ENCODE measurements at regions not wholly inside any gene's neighbourhood (a gene's known extent, or its start where the extent isn't known, plus 50 kb on each side); places are given as distances from the start of the nearest gene placed in this dataset.

GRCh38 chr5:57613741-57614140 is 131.1 kb upstream of the ACTBL2 start:
- Histone ChIP-seq H3K4me1 (ENCODE audit: insufficient read depth, low read length) (no peaks in the 10 kb centered on the region), H2AFZ (ENCODE audit: low read depth, low read length) (no peak overlapping the region), H4K20me1 (ENCODE audit: insufficient read depth, low read length) (no peaks in the 10 kb centered on the region), H3K79me2 (ENCODE audit: insufficient read depth, low read length) (no peaks in the 10 kb centered on the region), H3K36me3 (ENCODE audit: insufficient read depth, low read length) (no peaks in the 10 kb centered on the region), H3K27me3 (ENCODE audit: insufficient read depth, low read length, poor library complexity) (no peaks in the 10 kb centered on the region), H3K9ac (ENCODE audit: low read depth, low read length) (no peak overlapping the region), H3K4me2 (ENCODE audit: insufficient read depth, low read length) (no peak overlapping the region), H3K9me3 (ENCODE audit: insufficient read depth, low read length, severe bottlenecking) (no peaks in the 10 kb centered on the region), H3K4me3 (ENCODE audit: low read depth in 1 of 2, low read length in 2 of 2) (no peak overlapping the region), H3K27ac (ENCODE audit: low read length) (no peak overlapping the region)
- no peak for TF ChIP-seq CTCF (IDR thresholded peaks at IDR 0.05; ENCODE audit: borderline replicate concordance, extremely low read depth, low read length, poor library complexity, severe bottlenecking)
- no peak for DNase-seq
- ATAC-seq (ENCODE audit: insufficient read depth, low read depth), result no peak

- H3K27ac ChIP-seq (ENCODE audit: low read length), result no peak overlapping the region
- no peak overlapping the region for H3K9ac ChIP-seq (ENCODE audit: low read depth, low read length)
- no peak overlapping the region for H3K4me3 ChIP-seq (ENCODE audit: low read depth in 1 of 2, low read length in 2 of 2)
- no peaks in the 10 kb centered on the region for H3K9me3 ChIP-seq (ENCODE audit: insufficient read depth, low read length, severe bottlenecking)
- no peaks in the 10 kb centered on the region for H3K36me3 ChIP-seq (ENCODE audit: insufficient read depth, low read length)
- no peaks in the 10 kb centered on the region for H3K4me1 ChIP-seq (ENCODE audit: insufficient read depth, low read length)
- DNase-seq (no peak), ATAC-seq (ENCODE audit: insufficient read depth, low read depth) (no peak)
- no peak for TF ChIP-seq CTCF (IDR thresholded peaks at IDR 0.05; ENCODE audit: borderline replicate concordance, extremely low read depth, low read length, poor library complexity, severe bottlenecking)
- no peak for TF ChIP-seq EZH2 (IDR thresholded peaks at IDR 0.05; ENCODE audit: borderline replicate concordance, low read depth, low read length, severe bottlenecking)
- H3K79me2 ChIP-seq (ENCODE audit: insufficient read depth, low read length), result no peaks in the 10 kb centered on the region
- H3K4me2 ChIP-seq (ENCODE audit: insufficient read depth, low read length), result no peak overlapping the region
- no peaks in the 10 kb centered on the region for H4K20me1 ChIP-seq (ENCODE audit: insufficient read depth, low read length)
- no peak overlapping the region for H2AFZ ChIP-seq (ENCODE audit: low read depth, low read length)
- H3K27me3 ChIP-seq (ENCODE audit: insufficient read depth, low read length, poor library complexity), result no peaks in the 10 kb centered on the region
Observed at GRCh38 chr5:57611177-57611576, 128.6 kb upstream of the ACTBL2 start.

GRCh38 chr5:57608542-57608941 is 125.9 kb upstream of the ACTBL2 start:
- Histone ChIP-seq H3K9ac (ENCODE audit: low read depth, low read length) (no peak overlapping the region), H3K4me2 (ENCODE audit: insufficient read depth, low read length) (no peak overlapping the region), H2AFZ (ENCODE audit: low read depth, low read length) (no peak overlapping the region), H4K20me1 (ENCODE audit: insufficient read depth, low read length) (no peaks in the 10 kb centered on the region), H3K36me3 (ENCODE audit: insufficient read depth, low read length) (no peaks in the 10 kb centered on the region), H3K4me3 (ENCODE audit: low read depth in 1 of 2, low read length in 2 of 2) (no peak overlapping the region), H3K9me3 (ENCODE audit: insufficient read depth, low read length, severe bottlenecking) (no peaks in the 10 kb centered on the region), H3K27me3 (ENCODE audit: insufficient read depth, low read length, poor library complexity) (no peaks in the 10 kb centered on the region), H3K27ac (ENCODE audit: low read length) (no peak overlapping the region), H3K4me1 (ENCODE audit: insufficient read depth, low read length) (no peaks in the 10 kb centered on the region), H3K79me2 (ENCODE audit: insufficient read depth, low read length) (no peaks in the 10 kb centered on the region)
- DNase-seq (no peak), ATAC-seq (ENCODE audit: insufficient read depth, low read depth) (no peak)
- TF ChIP-seq CTCF (IDR thresholded peaks at IDR 0.05; ENCODE audit: borderline replicate concordance, extremely low read depth, low read length, poor library complexity, severe bottlenecking), result no peak
- TF ChIP-seq EZH2 (IDR thresholded peaks at IDR 0.05; ENCODE audit: borderline replicate concordance, low read depth, low read length, severe bottlenecking), result no peak

GRCh38 chr5:57601996-57602395 is 119.4 kb upstream of the ACTBL2 start:
- ATAC-seq (ENCODE audit: insufficient read depth, low read depth) (no peak), DNase-seq (no peak)
- H3K4me1 ChIP-seq (ENCODE audit: insufficient read depth, low read length), result no peaks in the 10 kb centered on the region
- H3K9me3 ChIP-seq (ENCODE audit: insufficient read depth, low read length, severe bottlenecking), result no peaks in the 10 kb centered on the region
- no peak overlapping the region for H3K4me3 ChIP-seq (ENCODE audit: low read depth in 1 of 2, low read length in 2 of 2)
- no peak overlapping the region for H3K9ac ChIP-seq (ENCODE audit: low read depth, low read length)
- H3K79me2 ChIP-seq (ENCODE audit: insufficient read depth, low read length), result no peaks in the 10 kb centered on the region
- H3K36me3 ChIP-seq (ENCODE audit: insufficient read depth, low read length), result no peaks in the 10 kb centered on the region
- H4K20me1 ChIP-seq (ENCODE audit: insufficient read depth, low read length), result no peaks in the 10 kb centered on the region
- no peak for TF ChIP-seq CTCF (IDR thresholded peaks at IDR 0.05; ENCODE audit: borderline replicate concordance, extremely low read depth, low read length, poor library complexity, severe bottlenecking)
- no peak for TF ChIP-seq EZH2 (IDR thresholded peaks at IDR 0.05; ENCODE audit: borderline replicate concordance, low read depth, low read length, severe bottlenecking)
- H3K4me2 ChIP-seq (ENCODE audit: insufficient read depth, low read length), result no peak overlapping the region
- H3K27me3 ChIP-seq (ENCODE audit: insufficient read depth, low read length, poor library complexity), result peaks cover 3% of the 10 kb centered on the region
- H2AFZ ChIP-seq (ENCODE audit: low read depth, low read length), result no peak overlapping the region
- no peak overlapping the region for H3K27ac ChIP-seq (ENCODE audit: low read length)
